ENCODE measurements at regions not wholly inside any gene's neighbourhood (a gene's known extent, or its start where the extent isn't known, plus 50 kb on each side); places are given as distances from the start of the nearest gene placed in this dataset.
A peak's percentile ranks its signal among the peaks of the same experiment; 100 is the strongest.
"Not testable (repeated sequence)": the region's sequence is repeated elsewhere in the genome, so short reads cannot be mapped to it uniquely, and the experiment has no call there.

GRCh38 chr3:117856354-117856753, 1146.8 kb downstream of the TUSC7 start:
- POLR2A ChIA-PET, result no interaction called here

GRCh38 chr3:117863146-117863545, 1153.6 kb downstream of the TUSC7 start:
- POLR2A ChIA-PET, result no interaction called here
- CTCF ChIA-PET, result no interaction called here
- no peak for DNase-seq (ENCODE audit: extremely low spot score)
- no peak for TF ChIP-seq SP1 (IDR thresholded peaks at IDR 0.05)
- no peak for TF ChIP-seq ZNF384 (IDR thresholded peaks at IDR 0.05)
- no peak for TF ChIP-seq FOXM1 (IDR thresholded peaks at IDR 0.05; ENCODE audit: borderline replicate concordance)
- TF ChIP-seq L3MBTL2 (conservative IDR thresholded peaks at IDR 0.05), result no peak
- TF ChIP-seq TARDBP (IDR thresholded peaks at IDR 0.05), result no peak
- no peak for TF ChIP-seq FOXK2 (IDR thresholded peaks at IDR 0.05)
- TF ChIP-seq HDGF (IDR thresholded peaks at IDR 0.05; ENCODE audit: borderline replicate concordance), result no peak
- TF ChIP-seq PKNOX1 (IDR thresholded peaks at IDR 0.05), result no peak
- TF ChIP-seq SUZ12 (IDR thresholded peaks at IDR 0.05), result no peak
- no peak for TF ChIP-seq LEF1 (IDR thresholded peaks at IDR 0.05; ENCODE audit: borderline replicate concordance)
- no peak for TF ChIP-seq FOXA1 (IDR thresholded peaks at IDR 0.05)
- TF ChIP-seq ELF4 (IDR thresholded peaks at IDR 0.05), result no peak
- no peak for TF ChIP-seq BHLHE40 (IDR thresholded peaks at IDR 0.05; ENCODE audit: borderline replicate concordance)
- no peak for TF ChIP-seq CTBP1 (IDR thresholded peaks at IDR 0.05; ENCODE audit: borderline replicate concordance)
- no peak for TF ChIP-seq ARNT (IDR thresholded peaks at IDR 0.05)

More at GRCh38 chr3:117856354-117856753, 1146.8 kb downstream of the TUSC7 start:
- CTCF ChIA-PET, result interaction anchor here (0.7 kb wide), 1 partner anchor 42 kb away, joined by 3 read pairs; no protein-coding TSS in a partner anchor
- TF ChIP-seq FOXM1 (IDR thresholded peaks at IDR 0.05; ENCODE audit: borderline replicate concordance), result no peak
- TF ChIP-seq FOXK2 (IDR thresholded peaks at IDR 0.05), result no peak
- no peak for TF ChIP-seq ELF4 (IDR thresholded peaks at IDR 0.05)
- no peak for TF ChIP-seq HDGF (IDR thresholded peaks at IDR 0.05; ENCODE audit: borderline replicate concordance)
- TF ChIP-seq CTBP1 (IDR thresholded peaks at IDR 0.05; ENCODE audit: borderline replicate concordance), result no peak
- no peak for TF ChIP-seq LEF1 (IDR thresholded peaks at IDR 0.05; ENCODE audit: borderline replicate concordance)
- TF ChIP-seq NFRKB (IDR thresholded peaks at IDR 0.05), result no peak
- TF ChIP-seq L3MBTL2 (conservative IDR thresholded peaks at IDR 0.05), result no peak
- peak; percentile 14 for DNase-seq (ENCODE audit: extremely low spot score)

- CTCF ChIA-PET, result no interaction called here
- POLR2A ChIA-PET, result no interaction called here
These were observed 1155.8 kb downstream of the TUSC7 start for GRCh38 chr3:117865338-117865737.

GRCh38 chr3:117868766-117869165, 1159.2 kb downstream of the TUSC7 start:
- TF ChIP-seq FOXA1 (IDR thresholded peaks at IDR 0.05) (no peak), BHLHE40 (IDR thresholded peaks at IDR 0.05; ENCODE audit: borderline replicate concordance) (no peak), ARNT (IDR thresholded peaks at IDR 0.05) (no peak), SP1 (IDR thresholded peaks at IDR 0.05) (no peak), FOXM1 (IDR thresholded peaks at IDR 0.05; ENCODE audit: borderline replicate concordance) (no peak), SUZ12 (IDR thresholded peaks at IDR 0.05) (no peak), CTBP1 (IDR thresholded peaks at IDR 0.05; ENCODE audit: borderline replicate concordance) (no peak)
- no peak for DNase-seq (ENCODE audit: extremely low spot score)
- ChIA-PET POLR2A (no interaction called here), CTCF (no interaction called here)

More at GRCh38 chr3:117865338-117865737, 1155.8 kb downstream of the TUSC7 start:
- no peak for DNase-seq (ENCODE audit: extremely low spot score)
- TF ChIP-seq CTBP1 (IDR thresholded peaks at IDR 0.05; ENCODE audit: borderline replicate concordance) (no peak), TARDBP (IDR thresholded peaks at IDR 0.05) (no peak), FOXK2 (IDR thresholded peaks at IDR 0.05) (no peak), L3MBTL2 (conservative IDR thresholded peaks at IDR 0.05) (no peak)

GRCh38 chr3:117871934-117872333, 1162.4 kb downstream of the TUSC7 start:
- no peak for DNase-seq (ENCODE audit: extremely low spot score)
- CTCF ChIA-PET, result no interaction called here
- TF ChIP-seq L3MBTL2 (conservative IDR thresholded peaks at IDR 0.05), result no peak
- TF ChIP-seq CTBP1 (IDR thresholded peaks at IDR 0.05; ENCODE audit: borderline replicate concordance), result no peak
- TF ChIP-seq SP1 (IDR thresholded peaks at IDR 0.05), result no peak
- no peak for TF ChIP-seq ARNT (IDR thresholded peaks at IDR 0.05)
- no peak for TF ChIP-seq FOXA1 (IDR thresholded peaks at IDR 0.05)
- no peak for TF ChIP-seq SUZ12 (IDR thresholded peaks at IDR 0.05)
- TF ChIP-seq ZNF384 (IDR thresholded peaks at IDR 0.05), result no peak
- no peak for TF ChIP-seq ELF4 (IDR thresholded peaks at IDR 0.05)
- TF ChIP-seq NFRKB (IDR thresholded peaks at IDR 0.05), result no peak
- no peak for TF ChIP-seq LEF1 (IDR thresholded peaks at IDR 0.05; ENCODE audit: borderline replicate concordance)
- no peak for TF ChIP-seq FOXM1 (IDR thresholded peaks at IDR 0.05; ENCODE audit: borderline replicate concordance)
- no peak for TF ChIP-seq BHLHE40 (IDR thresholded peaks at IDR 0.05; ENCODE audit: borderline replicate concordance)
- no peak for TF ChIP-seq TARDBP (IDR thresholded peaks at IDR 0.05)
- TF ChIP-seq FOXK2 (IDR thresholded peaks at IDR 0.05), result no peak
- TF ChIP-seq HDGF (IDR thresholded peaks at IDR 0.05; ENCODE audit: borderline replicate concordance), result no peak
- TF ChIP-seq PKNOX1 (IDR thresholded peaks at IDR 0.05), result no peak
- POLR2A ChIA-PET, result no interaction called here

- CTCF ChIA-PET, POLR2A ChIA-PET: not testable (repeated sequence)
- DNase-seq (ENCODE audit: extremely low spot score), result peak; percentile 7
These were observed 1161.9 kb downstream of the IGSF11 start for GRCh38 chr3:117872594-117873248.

GRCh38 chr3:117873249-117873600, 1161.4 kb downstream of the IGSF11 start:
- ChIA-PET CTCF (interaction anchor here (0.5 kb wide), 1 partner anchor 13 kb away, joined by 3 read pairs; no protein-coding TSS in a partner anchor), POLR2A (no interaction called here)
- peak; percentile 14 for DNase-seq (ENCODE audit: extremely low spot score)
- TF ChIP-seq TARDBP (IDR thresholded peaks at IDR 0.05) (no peak), CTBP1 (IDR thresholded peaks at IDR 0.05; ENCODE audit: borderline replicate concordance) (no peak), BHLHE40 (IDR thresholded peaks at IDR 0.05; ENCODE audit: borderline replicate concordance) (no peak), NFRKB (IDR thresholded peaks at IDR 0.05) (no peak), FOXK2 (IDR thresholded peaks at IDR 0.05) (no peak), ARNT (IDR thresholded peaks at IDR 0.05) (no peak), ZNF384 (IDR thresholded peaks at IDR 0.05) (no peak), SP1 (IDR thresholded peaks at IDR 0.05) (no peak), L3MBTL2 (conservative IDR thresholded peaks at IDR 0.05) (no peak), SUZ12 (IDR thresholded peaks at IDR 0.05) (no peak), PKNOX1 (IDR thresholded peaks at IDR 0.05) (no peak)
